ENCODE measurements at regions not wholly inside any gene's neighbourhood (a gene's known extent, or its start where the extent isn't known, plus 50 kb on each side); places are given as distances from the start of the nearest gene placed in this dataset.

GRCh38 chr12:130263025-130263424 is 74.7 kb upstream of the PIWIL1 start:
- no peak for DNase-seq

DNA sequence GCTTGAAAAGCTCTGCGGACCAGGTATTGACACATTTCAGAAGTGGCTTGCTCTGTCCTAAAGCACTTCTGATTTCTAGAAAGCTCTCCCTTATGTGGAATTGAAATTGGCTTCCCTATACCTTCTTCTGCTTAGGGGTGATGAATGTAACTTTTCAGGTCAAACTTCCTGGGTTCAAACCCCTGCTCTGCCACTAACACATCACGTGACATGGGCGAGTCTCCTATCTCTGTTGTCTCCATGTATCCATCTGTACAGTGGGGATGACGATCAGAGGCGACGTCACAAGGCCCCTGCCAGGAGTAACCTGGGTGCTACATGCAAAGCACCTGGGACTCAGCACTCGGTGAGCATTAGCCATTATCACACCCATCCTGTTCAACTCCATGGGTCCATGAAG is 73.7 kb upstream of the PIWIL1 start:
- DNase-seq = no peak

GRCh38 chr12:130266751-130267150 is 70.9 kb upstream of the PIWIL1 start:
- DNase-seq = no peak

GRCh38 chr12:130280231-130280630 is 57.5 kb upstream of the PIWIL1 start:
- DNase-seq = no peak

GRCh38 chr12:130280742-130281141 is 56.9 kb upstream of the PIWIL1 start:
- no peak for DNase-seq

DNA sequence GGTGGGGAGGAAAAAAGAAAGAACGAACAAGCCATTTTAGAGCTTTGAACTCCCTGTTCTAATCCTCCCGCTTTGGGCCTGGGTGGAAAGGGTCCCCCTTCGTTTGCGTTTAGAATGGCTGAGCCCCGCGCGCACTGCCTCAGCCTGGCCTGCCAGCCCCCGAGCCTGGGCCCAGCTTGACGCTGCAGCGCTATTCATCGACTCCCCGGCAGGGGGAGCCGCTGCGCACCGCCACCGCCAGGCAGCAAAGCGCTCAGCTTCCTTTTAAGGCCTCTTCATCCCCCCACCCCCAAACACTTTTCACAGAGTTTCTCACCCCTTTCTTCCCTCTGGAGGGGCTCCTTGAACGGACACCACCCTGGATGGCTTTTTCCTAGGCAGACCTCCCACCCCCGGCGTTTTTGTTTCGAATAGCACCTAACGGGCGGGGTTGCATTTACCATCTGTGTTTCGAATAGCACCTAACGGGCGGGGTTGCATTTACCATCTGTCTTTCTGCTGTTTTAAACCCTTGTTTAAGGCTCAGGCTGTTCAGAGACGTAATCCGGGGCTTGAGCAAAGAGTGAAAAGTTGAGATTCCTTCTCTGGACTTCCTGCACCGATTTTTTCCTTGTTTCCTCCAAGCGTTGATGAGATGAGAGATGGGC is 56.4 kb upstream of the PIWIL1 start:
- peak in 1 of 4 experiments; percentile 35 for DNase-seq

DNA sequence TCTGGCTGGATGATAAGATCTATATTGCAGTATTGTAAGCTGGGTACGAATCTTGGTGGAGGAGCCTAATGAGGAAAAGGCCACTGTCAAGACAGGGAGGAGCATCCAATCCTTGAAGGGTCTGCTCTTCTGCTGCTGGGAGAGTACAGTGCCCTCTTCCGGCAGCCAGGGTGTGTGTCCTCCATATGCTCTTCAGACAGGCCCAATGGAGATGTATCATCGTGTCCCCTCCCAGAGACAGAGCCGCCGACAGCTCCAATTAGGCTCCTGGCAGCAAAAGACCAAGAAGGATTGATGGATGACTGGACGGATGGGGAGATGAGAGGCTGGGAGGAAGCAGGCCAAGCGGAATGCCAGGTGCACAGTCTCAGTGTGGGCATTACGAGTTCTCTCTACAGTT is 51.6 kb upstream of the PIWIL1 start:
- no peak for DNase-seq

GRCh38 chr12:130286741-130287440 is 50.8 kb upstream of the PIWIL1 start:
- DNase-seq = no peak

All from activated naive CD4-positive, alpha-beta T cell (primary cell).